Cardiac muscle cell (in vitro differentiated cells and primary cell): ENCODE measurements at regions not wholly inside any gene's neighbourhood (a gene's known extent, or its start where the extent isn't known, plus 50 kb on each side); places are given as distances from the start of the nearest gene placed in this dataset.

Experiments used
- DNase-seq, 2 donors: peaks; one replicate each; pipeline versions ENCODE4 v3.0.0 to v3.0.0-alpha.2; 2010 to 2017; ENCODE audit warnings: low read depth in 1 of 2, low spot score in 1 of 2
- H3K27ac ChIP-seq: fragments of 200-600 bp; sonication (generic); 2 replicates; pipeline ENCODE4 v1.5.1; 2016
- H3K27me3 ChIP-seq: fragments of 200-600 bp; sonication (generic); 2 replicates; pipeline ENCODE4 v1.6.0; 2016; ENCODE audit warnings: control low read depth
- H3K36me3 ChIP-seq: fragments of 200-600 bp; sonication (generic); 2 replicates; pipeline ENCODE4 v1.5.1; 2016; ENCODE audit warnings: control low read depth
- H3K4me1 ChIP-seq: fragments of 200-600 bp; sonication (generic); 2 replicates; pipeline ENCODE4 v1.8.1; 2017; ENCODE audit warnings: low read depth, mild to moderate bottlenecking, mixed run types
- H3K4me3 ChIP-seq: fragments of 200-600 bp; sonication (generic); 2 replicates; pipeline ENCODE4 v1.5.1; 2016; ENCODE audit warnings: mild to moderate bottlenecking
- H3K9me3 ChIP-seq: fragments of 200-600 bp; sonication (generic); 2 replicates; pipeline ENCODE4 v1.5.1; 2017; ENCODE audit warnings: low read depth, mild to moderate bottlenecking, control low read depth
- CTCF ChIP-seq: IDR thresholded peaks from 2 replicates; pipeline ENCODE4 v1.5.1; 2012; ENCODE audit warnings: low read depth, mild to moderate bottlenecking, low read length

- TF ChIP-seq CTCF = no peak
- Histone ChIP-seq H3K36me3 (no peaks in the 10 kb centered on the region), H3K4me3 (no peak overlapping the region), H3K27me3 (no peaks in the 10 kb centered on the region), H3K27ac (no peak overlapping the region), H3K9me3 (no peaks in the 10 kb centered on the region), H3K4me1 (no peaks in the 10 kb centered on the region)
- DNase-seq = peak in 1 of 2 donors; percentile 1
Measured at GRCh38 chr2:6793371-6793770, 72.3 kb downstream of the CMPK2 start.

GRCh38 chr2:6793913-6794312 is 71.8 kb downstream of the CMPK2 start:
- Histone ChIP-seq H3K9me3 (no peaks in the 10 kb centered on the region), H3K27me3 (no peaks in the 10 kb centered on the region), H3K4me1 (no peaks in the 10 kb centered on the region), H3K4me3 (no peak overlapping the region), H3K27ac (no peak overlapping the region), H3K36me3 (no peaks in the 10 kb centered on the region)
- DNase-seq = no peak
- TF ChIP-seq CTCF = no peak

- Histone ChIP-seq H3K27me3 (no peaks in the 10 kb centered on the region), H3K36me3 (no peaks in the 10 kb centered on the region), H3K4me1 (no peaks in the 10 kb centered on the region), H3K9me3 (no peaks in the 10 kb centered on the region), H3K27ac (no peak overlapping the region), H3K4me3 (no peak overlapping the region)
- DNase-seq = no peak
- no peak for TF ChIP-seq CTCF
Measured at GRCh38 chr2:6794448-6794847, 71.3 kb downstream of the CMPK2 start.
